ENCODE measurements at regions not wholly inside any gene's neighbourhood (a gene's known extent, or its start where the extent isn't known, plus 50 kb on each side); places are given as distances from the start of the nearest gene placed in this dataset.

DNA sequence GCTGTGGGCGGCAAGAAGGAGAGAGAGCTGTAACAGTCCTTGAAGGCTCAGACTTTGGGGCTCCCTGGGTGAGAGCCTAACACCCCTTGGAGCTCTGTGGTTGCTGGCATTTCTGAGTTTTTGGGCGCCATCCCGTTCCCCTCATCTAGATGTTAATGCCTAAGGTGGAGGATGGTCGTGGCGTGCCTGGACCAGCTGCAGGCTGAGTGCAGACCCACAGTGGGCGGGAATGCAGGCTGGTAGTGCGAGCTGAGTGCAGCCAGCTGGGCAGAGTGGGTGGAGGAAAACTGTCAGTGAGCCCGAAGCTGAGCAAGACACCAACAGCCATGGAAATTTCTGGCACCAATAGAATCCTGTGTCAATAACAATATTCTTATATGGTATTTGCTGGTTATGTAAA is 403.0 kb downstream of the ANKRD7 start:
- Histone ChIP-seq H3K9me3 (ENCODE audit: control insufficient read depth in 1 of 2, low read length in 2 of 2) (peaks cover 0 to 6% of the 10 kb centered on the region in 2 donors), H3K27ac (ENCODE audit: low read length) (no peak overlapping the region), H3K4me3 (ENCODE audit: low read depth in 1 of 2, low read length in 2 of 2) (no peak overlapping the region), H3K4me1 (ENCODE audit: control insufficient read depth in 1 of 2, insufficient read depth in 2 of 2, low read length in 2 of 2) (no peaks in the 10 kb centered on the region), H3K27me3 (ENCODE audit: low read depth, low read length) (no peaks in the 10 kb centered on the region), H3K36me3 (ENCODE audit: control insufficient read depth in 1 of 2, insufficient read depth in 2 of 2, low read length in 2 of 2) (no peaks in the 10 kb centered on the region)

DNA sequence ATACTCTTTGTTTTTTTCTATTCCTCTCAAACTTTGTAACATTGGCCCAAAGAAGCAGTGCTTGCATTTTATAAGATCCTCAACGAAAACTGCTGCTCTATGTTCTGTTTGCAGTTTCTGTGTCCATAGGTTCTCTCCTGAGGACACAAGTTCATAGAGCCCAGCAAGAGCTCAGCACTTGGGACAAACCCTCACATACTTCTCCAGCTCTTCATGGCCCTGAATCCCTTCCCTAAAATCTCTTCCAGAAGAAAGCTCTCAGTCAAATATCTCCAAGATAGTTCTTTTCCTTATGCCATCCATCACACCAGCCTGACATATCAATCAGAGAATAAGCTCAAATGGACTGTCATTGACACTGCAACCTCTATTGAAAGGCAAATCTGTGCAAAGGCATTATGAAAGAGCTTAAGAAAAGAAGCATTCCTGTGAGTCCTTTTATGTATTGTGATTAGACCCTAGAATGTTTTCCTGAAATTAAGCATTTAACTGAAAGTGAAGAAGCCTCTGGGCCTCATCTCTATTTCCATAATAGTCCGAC is 405.5 kb downstream of the ANKRD7 start:
- no peaks in the 10 kb centered on the region for H3K36me3 ChIP-seq (ENCODE audit: control insufficient read depth in 1 of 2, insufficient read depth in 2 of 2, low read length in 2 of 2)
- no peak overlapping the region for H3K27ac ChIP-seq (ENCODE audit: low read length)
- H3K27me3 ChIP-seq (ENCODE audit: low read depth, low read length) = no peaks in the 10 kb centered on the region
- no peaks in the 10 kb centered on the region for H3K4me1 ChIP-seq (ENCODE audit: control insufficient read depth in 1 of 2, insufficient read depth in 2 of 2, low read length in 2 of 2)
- peaks cover 0 to 6% of the 10 kb centered on the region in 2 donors for H3K9me3 ChIP-seq (ENCODE audit: control insufficient read depth in 1 of 2, low read length in 2 of 2)
- H3K4me3 ChIP-seq (ENCODE audit: low read depth in 1 of 2, low read length in 2 of 2) = no peak overlapping the region

DNA sequence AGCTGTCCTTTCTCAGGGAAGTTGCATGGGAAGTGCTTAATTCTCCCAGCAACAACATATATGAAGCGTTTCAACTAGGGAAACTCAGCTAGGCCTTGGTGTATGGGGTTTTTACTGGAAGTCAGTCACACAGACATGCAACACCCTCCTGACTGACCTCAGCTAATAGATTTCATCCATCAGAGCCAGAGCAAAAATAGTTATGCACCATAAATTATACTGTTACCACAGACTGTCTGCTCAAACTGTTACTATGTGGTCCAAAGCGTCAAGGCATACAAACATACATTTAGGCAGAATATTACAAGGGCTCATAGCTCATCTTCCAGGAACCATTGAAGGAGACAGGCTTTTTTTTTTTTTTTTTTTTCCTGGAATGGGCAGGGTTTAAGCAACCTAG is 417.9 kb downstream of the ANKRD7 start:
- Histone ChIP-seq H3K4me3 (ENCODE audit: low read depth in 1 of 2, low read length in 2 of 2) (no peak overlapping the region), H3K27me3 (ENCODE audit: low read depth, low read length) (no peaks in the 10 kb centered on the region), H3K4me1 (ENCODE audit: control insufficient read depth in 1 of 2, insufficient read depth in 2 of 2, low read length in 2 of 2) (no peaks in the 10 kb centered on the region), H3K36me3 (ENCODE audit: control insufficient read depth in 1 of 2, insufficient read depth in 2 of 2, low read length in 2 of 2) (no peaks in the 10 kb centered on the region), H3K27ac (ENCODE audit: low read length) (no peak overlapping the region), H3K9me3 (ENCODE audit: control insufficient read depth in 1 of 2, low read length in 2 of 2) (no peaks in the 10 kb centered on the region)

DNA sequence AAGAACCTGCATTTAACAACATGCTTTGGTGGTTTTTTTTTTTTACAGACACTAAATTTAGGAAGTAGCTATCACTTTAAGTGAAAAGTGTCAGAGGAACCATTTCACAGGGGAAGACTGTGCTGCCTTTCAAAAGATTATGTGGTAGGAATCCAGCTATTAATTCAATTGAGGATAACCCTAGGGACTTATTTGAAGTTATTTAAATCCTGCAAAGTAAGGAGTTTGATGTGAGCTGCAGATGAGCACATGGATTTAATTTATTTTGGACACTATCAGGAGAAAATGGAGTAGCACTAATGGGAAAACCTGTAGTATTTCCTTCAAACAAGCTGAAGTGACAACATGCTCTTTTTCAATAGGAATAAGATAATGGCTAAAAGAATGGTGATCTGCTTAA is 419.8 kb downstream of the ANKRD7 start:
- Histone ChIP-seq H3K36me3 (ENCODE audit: control insufficient read depth in 1 of 2, insufficient read depth in 2 of 2, low read length in 2 of 2) (no peaks in the 10 kb centered on the region), H3K4me3 (ENCODE audit: low read depth in 1 of 2, low read length in 2 of 2) (no peak overlapping the region), H3K9me3 (ENCODE audit: control insufficient read depth in 1 of 2, low read length in 2 of 2) (no peaks in the 10 kb centered on the region), H3K27ac (ENCODE audit: low read length) (no peak overlapping the region), H3K27me3 (ENCODE audit: low read depth, low read length) (no peaks in the 10 kb centered on the region), H3K4me1 (ENCODE audit: control insufficient read depth in 1 of 2, insufficient read depth in 2 of 2, low read length in 2 of 2) (no peaks in the 10 kb centered on the region)

DNA sequence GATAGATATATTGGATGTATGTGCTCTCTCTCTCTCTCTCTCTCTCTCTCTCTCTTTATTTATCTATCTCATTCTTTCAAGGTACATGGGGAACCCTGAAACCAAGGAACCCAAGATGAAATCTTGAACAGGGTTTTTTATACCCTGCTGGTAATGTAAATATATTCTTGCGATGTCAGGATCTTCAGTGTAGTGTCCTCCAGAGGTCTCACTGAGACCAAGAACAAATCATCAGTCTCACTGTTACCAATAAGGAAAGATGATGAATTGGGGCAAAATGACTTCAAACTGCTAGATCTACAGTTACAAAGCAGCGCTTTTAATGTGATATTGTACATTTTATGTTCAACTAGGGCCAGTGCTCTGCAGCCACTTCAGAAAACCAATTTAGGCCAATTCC is 423.5 kb downstream of the ANKRD7 start:
- Histone ChIP-seq H3K4me3 (ENCODE audit: low read depth in 1 of 2, low read length in 2 of 2) (no peak overlapping the region), H3K27me3 (ENCODE audit: low read depth, low read length) (no peaks in the 10 kb centered on the region), H3K9me3 (ENCODE audit: control insufficient read depth in 1 of 2, low read length in 2 of 2) (no peaks in the 10 kb centered on the region), H3K27ac (ENCODE audit: low read length) (no peak overlapping the region), H3K4me1 (ENCODE audit: control insufficient read depth in 1 of 2, insufficient read depth in 2 of 2, low read length in 2 of 2) (no peaks in the 10 kb centered on the region), H3K36me3 (ENCODE audit: control insufficient read depth in 1 of 2, insufficient read depth in 2 of 2, low read length in 2 of 2) (no peaks in the 10 kb centered on the region)

DNA sequence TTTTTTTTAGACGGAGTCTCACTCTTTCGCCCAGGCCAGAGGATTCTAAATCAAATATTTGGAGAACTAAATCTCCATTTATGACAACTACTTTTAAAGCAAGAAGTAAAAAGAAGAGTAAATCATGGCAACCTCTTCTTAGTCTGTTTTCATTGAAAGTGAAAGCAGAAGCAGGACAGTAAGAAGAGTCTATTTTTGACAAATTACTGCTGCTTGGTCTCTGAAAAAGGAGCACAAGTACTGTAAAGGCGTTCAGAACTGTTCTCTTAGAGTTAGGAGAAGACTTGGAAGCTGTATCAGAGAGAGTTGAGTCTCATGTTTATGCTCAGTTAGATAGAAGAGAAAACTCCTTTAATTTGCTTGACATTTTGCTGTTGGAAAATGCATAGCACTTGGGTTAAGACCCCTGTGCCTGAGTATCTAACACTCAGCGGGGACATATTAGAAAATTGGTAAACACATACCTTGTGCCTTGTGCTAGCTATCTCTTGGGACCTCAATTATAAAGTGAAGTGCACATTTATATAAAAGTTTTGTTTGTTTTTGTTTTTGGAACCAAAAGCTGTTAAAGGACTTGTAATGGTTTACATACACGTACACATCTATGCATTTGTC is 433.0 kb downstream of the ANKRD7 start:
- no peaks in the 10 kb centered on the region for H3K4me1 ChIP-seq (ENCODE audit: control insufficient read depth in 1 of 2, insufficient read depth in 2 of 2, low read length in 2 of 2)
- H3K9me3 ChIP-seq (ENCODE audit: control insufficient read depth in 1 of 2, low read length in 2 of 2) = no peaks in the 10 kb centered on the region
- H3K27me3 ChIP-seq (ENCODE audit: low read depth, low read length) = no peaks in the 10 kb centered on the region
- no peak overlapping the region for H3K27ac ChIP-seq (ENCODE audit: low read length)
- no peaks in the 10 kb centered on the region for H3K36me3 ChIP-seq (ENCODE audit: control insufficient read depth in 1 of 2, insufficient read depth in 2 of 2, low read length in 2 of 2)
- no peak overlapping the region for H3K4me3 ChIP-seq (ENCODE audit: low read depth in 1 of 2, low read length in 2 of 2)

DNA sequence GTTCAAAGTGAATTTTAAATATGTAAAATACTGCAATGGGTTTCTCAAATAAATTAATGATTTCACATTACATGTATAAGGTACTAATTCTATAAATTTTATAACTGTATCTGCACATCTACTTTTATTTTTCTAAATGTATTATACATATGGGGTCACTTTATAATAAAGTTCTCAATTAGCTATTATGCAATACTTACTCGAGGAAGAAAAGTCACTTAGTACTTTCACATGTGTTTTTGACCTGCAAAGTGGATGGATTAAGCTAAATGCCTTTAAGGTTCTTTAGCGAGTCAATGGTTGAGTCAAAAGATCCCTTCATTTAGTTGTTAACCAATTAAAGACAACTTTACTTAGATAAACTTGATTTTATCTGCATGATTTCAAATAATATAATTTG is 437.8 kb downstream of the ANKRD7 start:
- no peaks in the 10 kb centered on the region for H3K4me1 ChIP-seq (ENCODE audit: control insufficient read depth in 1 of 2, insufficient read depth in 2 of 2, low read length in 2 of 2)
- H3K4me3 ChIP-seq (ENCODE audit: low read depth in 1 of 2, low read length in 2 of 2) = no peak overlapping the region
- H3K36me3 ChIP-seq (ENCODE audit: control insufficient read depth in 1 of 2, insufficient read depth in 2 of 2, low read length in 2 of 2) = no peaks in the 10 kb centered on the region
- no peak overlapping the region for H3K27ac ChIP-seq (ENCODE audit: low read length)
- no peaks in the 10 kb centered on the region for H3K27me3 ChIP-seq (ENCODE audit: low read depth, low read length)
- no peaks in the 10 kb centered on the region for H3K9me3 ChIP-seq (ENCODE audit: control insufficient read depth in 1 of 2, low read length in 2 of 2)

DNA sequence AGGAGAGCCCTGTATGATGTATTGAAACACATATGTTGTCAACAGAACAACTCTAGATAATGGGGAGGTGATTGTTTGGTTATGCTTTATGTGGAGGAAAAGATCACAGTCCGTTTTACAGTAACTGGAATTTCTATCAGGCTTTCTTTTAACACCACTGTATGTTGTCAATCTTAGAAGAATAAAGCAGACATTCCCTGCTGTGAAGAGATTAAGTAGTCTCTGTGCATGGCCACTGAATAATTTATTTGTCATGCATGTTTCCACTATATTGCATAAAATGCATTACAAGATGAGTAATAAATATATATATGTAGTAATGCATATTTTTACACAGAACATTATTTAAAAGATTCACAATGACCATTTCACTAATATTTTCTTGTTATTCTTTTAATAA is 440.0 kb downstream of the ANKRD7 start:
- Histone ChIP-seq H3K27me3 (ENCODE audit: low read depth, low read length) (no peaks in the 10 kb centered on the region), H3K9me3 (ENCODE audit: control insufficient read depth in 1 of 2, low read length in 2 of 2) (no peaks in the 10 kb centered on the region), H3K27ac (ENCODE audit: low read length) (no peak overlapping the region), H3K36me3 (ENCODE audit: control insufficient read depth in 1 of 2, insufficient read depth in 2 of 2, low read length in 2 of 2) (no peaks in the 10 kb centered on the region), H3K4me1 (ENCODE audit: control insufficient read depth in 1 of 2, insufficient read depth in 2 of 2, low read length in 2 of 2) (no peaks in the 10 kb centered on the region), H3K4me3 (ENCODE audit: low read depth in 1 of 2, low read length in 2 of 2) (no peak overlapping the region)

DNA sequence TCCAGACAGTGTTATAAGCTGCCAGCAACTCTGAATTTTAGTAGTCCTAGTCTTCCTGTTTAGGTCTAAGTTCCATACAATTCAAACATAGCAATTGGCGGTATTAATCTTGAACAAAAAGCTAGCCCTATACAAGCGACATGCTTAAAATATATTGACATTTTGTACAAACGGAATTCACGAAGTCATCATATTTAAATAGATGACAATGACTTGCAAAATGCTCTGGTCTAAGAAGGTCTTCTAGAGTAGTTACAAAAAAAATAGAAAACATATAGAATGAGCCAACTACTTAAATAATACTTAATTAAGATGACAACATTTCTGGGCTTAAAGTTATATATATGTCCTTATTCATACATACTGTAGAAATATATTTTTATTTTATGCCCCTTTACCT is 446.6 kb downstream of the ANKRD7 start:
- H3K27me3 ChIP-seq (ENCODE audit: low read depth, low read length) = no peaks in the 10 kb centered on the region
- H3K4me1 ChIP-seq (ENCODE audit: control insufficient read depth in 1 of 2, insufficient read depth in 2 of 2, low read length in 2 of 2) = no peaks in the 10 kb centered on the region
- no peaks in the 10 kb centered on the region for H3K36me3 ChIP-seq (ENCODE audit: control insufficient read depth in 1 of 2, insufficient read depth in 2 of 2, low read length in 2 of 2)
- H3K4me3 ChIP-seq (ENCODE audit: low read depth in 1 of 2, low read length in 2 of 2) = no peak overlapping the region
- H3K27ac ChIP-seq (ENCODE audit: low read length) = no peak overlapping the region
- H3K9me3 ChIP-seq (ENCODE audit: control insufficient read depth in 1 of 2, low read length in 2 of 2) = no peaks in the 10 kb centered on the region

DNA sequence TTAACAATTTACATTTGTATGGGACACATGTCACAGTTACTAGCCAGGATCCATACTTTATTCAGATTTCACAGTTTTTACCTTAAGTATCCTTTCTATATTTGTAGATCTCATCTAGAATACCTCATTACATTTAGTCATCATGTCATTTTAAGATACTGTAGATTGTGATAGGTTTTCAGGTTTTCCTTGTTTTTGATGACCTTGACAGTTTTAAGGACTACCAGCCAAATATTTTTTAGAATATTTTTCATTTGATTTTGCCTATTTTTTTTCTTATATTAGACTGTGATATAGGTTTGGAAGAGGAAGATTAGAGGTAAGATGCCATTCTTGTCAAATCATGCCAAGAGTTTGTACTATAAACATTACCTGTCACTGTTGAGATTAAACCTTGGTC is 460.3 kb downstream of the ANKRD7 start:
- Histone ChIP-seq H3K4me3 (ENCODE audit: low read depth in 1 of 2, low read length in 2 of 2) (no peak overlapping the region), H3K9me3 (ENCODE audit: control insufficient read depth in 1 of 2, low read length in 2 of 2) (no peaks in the 10 kb centered on the region), H3K4me1 (ENCODE audit: control insufficient read depth in 1 of 2, insufficient read depth in 2 of 2, low read length in 2 of 2) (no peaks in the 10 kb centered on the region), H3K36me3 (ENCODE audit: control insufficient read depth in 1 of 2, insufficient read depth in 2 of 2, low read length in 2 of 2) (no peaks in the 10 kb centered on the region), H3K27me3 (ENCODE audit: low read depth, low read length) (no peaks in the 10 kb centered on the region), H3K27ac (ENCODE audit: low read length) (no peak overlapping the region)

DNA sequence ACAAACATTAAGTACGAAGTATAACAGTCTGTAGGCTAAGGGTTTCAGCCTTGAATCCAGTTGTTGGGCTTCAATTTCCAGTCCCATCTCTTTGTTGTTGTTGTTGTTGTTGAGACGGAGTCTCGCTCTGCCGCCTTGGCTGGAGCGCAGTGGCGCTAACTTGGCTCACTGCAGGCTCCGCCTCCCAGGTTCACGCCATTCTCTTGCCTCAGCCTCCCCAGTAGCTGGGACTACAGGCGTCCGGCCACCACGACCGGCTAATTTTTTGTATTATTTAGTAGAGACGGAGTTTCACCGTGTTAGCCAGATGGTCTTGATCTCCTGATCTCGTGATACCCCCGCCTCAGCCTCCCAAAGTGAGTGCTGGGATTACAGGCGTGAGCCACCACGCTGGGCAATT is 464.9 kb downstream of the ANKRD7 start:
- Histone ChIP-seq H3K9me3 (ENCODE audit: control insufficient read depth in 1 of 2, low read length in 2 of 2) (no peaks in the 10 kb centered on the region), H3K4me1 (ENCODE audit: control insufficient read depth in 1 of 2, insufficient read depth in 2 of 2, low read length in 2 of 2) (no peaks in the 10 kb centered on the region), H3K36me3 (ENCODE audit: control insufficient read depth in 1 of 2, insufficient read depth in 2 of 2, low read length in 2 of 2) (no peaks in the 10 kb centered on the region), H3K4me3 (ENCODE audit: low read depth in 1 of 2, low read length in 2 of 2) (no peak overlapping the region), H3K27me3 (ENCODE audit: low read depth, low read length) (no peaks in the 10 kb centered on the region), H3K27ac (ENCODE audit: low read length) (no peak overlapping the region)

DNA sequence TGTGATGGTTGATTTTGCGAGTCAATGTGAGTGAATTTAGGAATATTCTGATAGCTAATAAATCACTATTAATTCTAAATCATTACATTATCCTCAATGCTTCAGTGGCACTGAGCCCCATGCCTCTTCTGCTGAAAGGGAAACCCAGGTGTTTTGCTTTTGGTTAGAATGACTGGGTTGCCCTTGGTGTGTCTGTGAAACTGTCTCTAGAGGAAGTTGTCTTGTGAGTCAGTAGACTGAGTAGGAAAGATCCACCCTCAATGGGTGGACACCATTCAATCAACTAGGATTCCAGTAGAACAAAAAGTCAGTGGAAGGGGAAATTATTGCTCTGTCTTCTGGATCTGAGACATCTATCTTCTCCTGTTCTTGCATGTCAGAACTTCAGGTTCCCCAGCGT is 472.4 kb downstream of the ANKRD7 start:
- Histone ChIP-seq H3K9me3 (ENCODE audit: control insufficient read depth in 1 of 2, low read length in 2 of 2) (no peaks in the 10 kb centered on the region), H3K4me1 (ENCODE audit: control insufficient read depth in 1 of 2, insufficient read depth in 2 of 2, low read length in 2 of 2) (no peaks in the 10 kb centered on the region), H3K36me3 (ENCODE audit: control insufficient read depth in 1 of 2, insufficient read depth in 2 of 2, low read length in 2 of 2) (no peaks in the 10 kb centered on the region), H3K4me3 (ENCODE audit: low read depth in 1 of 2, low read length in 2 of 2) (no peak overlapping the region), H3K27me3 (ENCODE audit: low read depth, low read length) (no peaks in the 10 kb centered on the region), H3K27ac (ENCODE audit: low read length) (no peak overlapping the region)
